H1 (cell line): ENCODE measurements at regions not wholly inside any gene's neighbourhood (a gene's known extent, or its start where the extent isn't known, plus 50 kb on each side); places are given as distances from the start of the nearest gene placed in this dataset.

ENCODE experiments used
- CTCF ChIA-PET: fragments of 300-600 bp; sonication (Branson Sonifier 250); formaldehyde crosslinking; loops from one replicate; lab custom pipeline; 2021; ENCODE audit not compliant: partially characterized antibody; lab: Charles Lee
- POLR2A ChIA-PET: fragments of 300-600 bp; sonication (Branson Sonifier 250); formaldehyde crosslinking; loops from one replicate; lab custom pipeline; 2021; ENCODE audit warnings: inconsistent platforms; ENCODE audit not compliant: partially characterized antibody; lab: Charles Lee
- DNase-seq, 2 experiments: peaks; one replicate each; pipeline versions ENCODE4 v3.0.0 to v3.0.0-alpha.2; 2010 to 2022; ENCODE audit warnings: low spot score in 2 of 2, low read depth in 1 of 2, mixed read lengths in 1 of 2
- FAIRE-seq: peaks from 2 replicates; lab custom pipeline; 2011; peaks lifted over from hg19 to GRCh38; lab: Jason Lieb, UNC
- H2AFZ ChIP-seq: 2 replicates; pipeline ENCODE4 v1.8.1; 2012; ENCODE audit warnings: low read length, inconsistent platforms
- H2AK5ac ChIP-seq: 2 replicates; pipeline ENCODE4 v1.6.1; 2013; ENCODE audit warnings: low read depth, low read length
- H2BK120ac ChIP-seq: replicated peaks from 2 replicates; pipeline ENCODE3; 2013; ENCODE audit warnings: low read depth, low read length, inconsistent platforms
- H2BK12ac ChIP-seq: 2 replicates; pipeline ENCODE4 v1.6.1; 2013; ENCODE audit warnings: low read depth, low read length
- H2BK15ac ChIP-seq: 2 replicates; pipeline ENCODE4 v1.6.1; 2013; ENCODE audit warnings: low read length
- H2BK20ac ChIP-seq: 2 replicates; pipeline ENCODE4 v1.6.1; 2013; ENCODE audit warnings: low read length
- H2BK5ac ChIP-seq: 2 replicates; pipeline ENCODE4 v1.6.1; 2013; ENCODE audit warnings: low read depth, low read length
- H3K14ac ChIP-seq: 2 replicates; pipeline ENCODE4 v1.6.1; 2013; ENCODE audit warnings: inconsistent platforms; ENCODE audit not compliant: insufficient read length
- H3K18ac ChIP-seq: 2 replicates; pipeline ENCODE4 v1.6.1; 2013; ENCODE audit warnings: low read length; ENCODE audit errors: extremely low read depth
- H3K23ac ChIP-seq: 2 replicates; pipeline ENCODE4 v1.6.1; 2013; ENCODE audit warnings: inconsistent platforms; ENCODE audit not compliant: insufficient read length
- H3K23me2 ChIP-seq: 2 replicates; pipeline ENCODE4 v1.6.1; 2013; ENCODE audit warnings: low read depth, low read length
- H3K27ac ChIP-seq: 2 replicates; pipeline ENCODE4 v1.6.1; 2011; ENCODE audit warnings: low read depth, low read length, inconsistent platforms
- H3K27me3 ChIP-seq, 4 experiments: replicated peaks in 1 of 4; 1 replicate in 1 of 4; 2 replicates in 3 of 4; pipeline versions ENCODE4 v1.6.1 to v1.8.1; 2011 to 2013; ENCODE audit warnings: low read length in 3 of 4, mild to moderate bottlenecking in 3 of 4, inconsistent platforms in 2 of 4, mixed read lengths in 2 of 4, moderate library complexity in 1 of 4; ENCODE audit not compliant: control insufficient read depth in 3 of 4, insufficient read depth in 3 of 4; ENCODE audit errors: extremely low read depth in 1 of 4
- H3K36me3 ChIP-seq, 4 experiments: 2 replicates each; pipeline versions ENCODE4 v1.6.1 to v1.8.1; 2011 to 2013; ENCODE audit warnings: mild to moderate bottlenecking in 4 of 4, low read length in 3 of 4, moderate library complexity in 2 of 4, control low read depth in 1 of 4, inconsistent platforms in 1 of 4; ENCODE audit not compliant: insufficient read depth in 4 of 4, control insufficient read depth in 2 of 4
- H3K4ac ChIP-seq: replicated peaks from 2 replicates; pipeline ENCODE3; 2013; ENCODE audit warnings: low read length, low read depth, mixed read lengths, inconsistent platforms; ENCODE audit not compliant: insufficient read length
- H3K4me1 ChIP-seq, 4 experiments: replicated peaks in 1 of 4; 1 replicate in 1 of 4; 2 replicates in 3 of 4; pipeline versions ENCODE4 v1.6.1 to v1.8.1; 2011 to 2013; ENCODE audit warnings: low read length in 3 of 4, inconsistent platforms in 2 of 4, mixed read lengths in 1 of 4; ENCODE audit not compliant: insufficient read depth in 4 of 4, control insufficient read depth in 3 of 4
- H3K4me2 ChIP-seq, 2 experiments: 2 replicates each; pipeline versions ENCODE4 v1.6.1 to v1.8.1; 2011 to 2013; ENCODE audit warnings: low read depth in 2 of 2, low read length in 2 of 2, control low read depth in 1 of 2, inconsistent platforms in 1 of 2, mild to moderate bottlenecking in 1 of 2; ENCODE audit not compliant: insufficient read depth in 1 of 2
- H3K4me3 ChIP-seq, 4 experiments: fragments of 200-600, 300-600 bp in 1 of 4; sonication (generic), shearing (Covaris generic), sonication (Bioruptor Twin) in 1 of 4; 2 replicates each; pipeline versions ENCODE4 v1.5.1 to v1.8.1; 2011 to 2016; ENCODE audit warnings: low read length in 4 of 4, low read depth in 3 of 4, control low read depth in 2 of 4, inconsistent platforms in 2 of 4, mild to moderate bottlenecking in 2 of 4, mixed read lengths in 1 of 4, moderate library complexity in 1 of 4; ENCODE audit not compliant: insufficient read depth in 2 of 4; ENCODE audit errors: extremely low read depth in 1 of 4
- H3K56ac ChIP-seq: replicated peaks from 2 replicates; pipeline ENCODE3; 2013; ENCODE audit warnings: low read depth, mild to moderate bottlenecking, mixed read lengths, low read length, inconsistent platforms; ENCODE audit not compliant: insufficient read length
- H3K79me1 ChIP-seq: 2 replicates; pipeline ENCODE4 v1.6.1; 2013; ENCODE audit warnings: low read depth, low read length, control low read depth
- H3K79me2 ChIP-seq, 2 experiments: 2 replicates each; pipeline versions ENCODE4 v1.6.1 to v1.8.1; 2012 to 2013; ENCODE audit warnings: low read length in 2 of 2, mild to moderate bottlenecking in 2 of 2, inconsistent platforms in 1 of 2; ENCODE audit not compliant: insufficient read depth in 2 of 2, control insufficient read depth in 1 of 2
- H3K9ac ChIP-seq, 4 experiments: replicated peaks in 1 of 4; 1 replicate in 1 of 4; 2 replicates in 3 of 4; pipeline versions ENCODE4 v1.6.1 to v1.8.1; 2011 to 2013; ENCODE audit warnings: low read depth in 3 of 4, low read length in 3 of 4, control low read depth in 2 of 4, mild to moderate bottlenecking in 2 of 4, moderate library complexity in 2 of 4, inconsistent platforms in 1 of 4; ENCODE audit errors: extremely low read depth in 1 of 4
- H3K9me3 ChIP-seq, 2 experiments: 2 replicates each; pipeline versions ENCODE4 v1.6.1 to v1.8.1; 2012 to 2013; ENCODE audit warnings: mild to moderate bottlenecking in 2 of 2, moderate library complexity in 2 of 2, control low read depth in 1 of 2, inconsistent platforms in 1 of 2, low read depth in 1 of 2, low read length in 1 of 2, mixed read lengths in 1 of 2; ENCODE audit not compliant: insufficient read depth in 2 of 2
- H4K20me1 ChIP-seq, 2 experiments: replicated peaks in 1 of 2; 2 replicates each; pipeline versions ENCODE3 to v1.8.1; 2011 to 2013; ENCODE audit warnings: inconsistent platforms in 2 of 2, low read length in 2 of 2, mild to moderate bottlenecking in 1 of 2; ENCODE audit not compliant: insufficient read depth in 2 of 2, control insufficient read depth in 1 of 2
- H4K5ac ChIP-seq: 2 replicates; pipeline ENCODE4 v1.6.1; 2013; ENCODE audit warnings: low read length, low read depth, mixed read lengths, inconsistent platforms; ENCODE audit not compliant: insufficient read length
- H4K8ac ChIP-seq: 2 replicates; pipeline ENCODE4 v1.8.0; 2013; ENCODE audit warnings: mild to moderate bottlenecking, moderate library complexity, low read length, inconsistent platforms; ENCODE audit not compliant: insufficient read depth; ENCODE audit errors: extremely low read depth
- H4K91ac ChIP-seq: replicated peaks from 2 replicates; pipeline ENCODE3; 2013; ENCODE audit warnings: low read length, mixed read lengths, inconsistent platforms; ENCODE audit not compliant: insufficient read length
- CHD2 ChIP-seq: IDR thresholded peaks from 2 replicates; pipeline ENCODE4 v1.6.1; 2012; ENCODE audit warnings: low read length, improper control_type of control experiment
- CTCF ChIP-seq, 3 experiments: IDR thresholded peaks; 1 replicate in 2 of 3; 2 replicates in 1 of 3; pipeline versions ENCODE4 v1.5.1 to v1.6.1; 2011; ENCODE audit warnings: low read length in 3 of 3, mild to moderate bottlenecking in 3 of 3, inconsistent platforms in 2 of 3, low read depth in 1 of 3, moderate library complexity in 1 of 3; ENCODE audit not compliant: insufficient read depth in 1 of 3; ENCODE audit errors: control extremely low read depth in 1 of 3
- GTF2F1 ChIP-seq: IDR thresholded peaks from 2 replicates; pipeline ENCODE4 v1.6.1; 2012; ENCODE audit warnings: low read depth, low read length, improper control_type of control experiment, borderline replicate concordance
- HDAC6 ChIP-seq: IDR thresholded peaks from one replicate; pipeline ENCODE4 v1.7.1; 2012; ENCODE audit warnings: low read depth, mild to moderate bottlenecking, inconsistent platforms, low read length, moderate library complexity
- TAF1 ChIP-seq: IDR thresholded peaks from 2 replicates; pipeline ENCODE4 v1.6.1; 2011; ENCODE audit warnings: mild to moderate bottlenecking, low read depth, low read length
- WGBS, 2 experiments: shearing (Covaris generic) in 1 of 2; methylation state at CpG; one replicate each; pipeline versions ENCODE4 v1.1.6 to v1.1.7; 2013 to 2015; ENCODE audit warnings: low lambda C conversion rate in 2 of 2, mixed read lengths in 2 of 2, inconsistent platforms in 1 of 2, low coverage in 1 of 2, missing lambda C conversion rate in 1 of 2; ENCODE audit not compliant: insufficient replicate concordance in 2 of 2, insufficient coverage in 1 of 2, insufficient read length in 1 of 2; ENCODE audit errors: extremely low coverage in 1 of 2, missing lambda C conversion rate in 1 of 2; 5-methylcytosine and 5-hydroxymethylcytosine counted together

DNA sequence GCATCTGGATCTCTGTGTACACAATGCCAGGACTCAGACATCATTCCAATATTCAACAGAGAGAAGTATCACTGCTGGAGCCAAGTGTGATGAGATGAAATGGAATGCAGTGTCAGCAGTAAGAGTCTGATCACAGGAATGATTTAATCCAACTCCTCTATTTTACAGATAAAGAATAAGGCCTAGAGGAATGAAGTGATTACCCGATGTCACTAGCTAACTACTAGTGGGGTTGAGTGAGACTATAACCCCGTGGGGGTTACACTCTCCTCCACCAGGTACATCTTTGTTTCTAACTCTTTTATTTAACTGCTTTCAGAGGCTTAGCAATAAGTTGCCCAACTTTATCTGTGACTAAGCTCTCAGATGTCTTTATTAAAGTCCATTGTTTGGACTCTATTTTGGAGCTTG, 94.2 kb upstream of the FAT3 start:
- Histone ChIP-seq H3K36me3 (no peaks in the 10 kb centered on the region), H2BK15ac (no peak overlapping the region), H3K9me3 (no peaks in the 10 kb centered on the region), H3K4me2 (no peak overlapping the region), H4K91ac (no peak overlapping the region), H3K27me3 (peaks cover 0 to 1% (median 0%) of the 10 kb centered on the region in 4 experiments; a peak in 1 of 7 replicates), H3K18ac (no peak overlapping the region), H2AFZ (no peak overlapping the region), H2AK5ac (no peak overlapping the region), H3K14ac (no peak overlapping the region), H3K27ac (no peak overlapping the region), H2BK12ac (no peak overlapping the region), H3K23ac (no peak overlapping the region), H3K56ac (no peak overlapping the region), H3K79me2 (no peaks in the 10 kb centered on the region), H2BK5ac (no peak overlapping the region), H3K4me1 (no peaks in the 10 kb centered on the region), H3K4ac (no peak overlapping the region), H4K5ac (no peak overlapping the region), H2BK20ac (no peak overlapping the region), H3K23me2 (no peaks in the 10 kb centered on the region), H3K9ac (no peak overlapping the region), H2BK120ac (no peak overlapping the region), H3K79me1 (no peaks in the 10 kb centered on the region), H3K4me3 (no peak overlapping the region), H4K8ac (no peak overlapping the region), H4K20me1 (no peaks in the 10 kb centered on the region)
- FAIRE-seq (no peak), DNase-seq (no peak)
- ChIA-PET CTCF (interaction anchor here (0.6 to 1.5 kb wide), 5 partner anchors 9 to 756 kb away, joined by 3 to 4 read pairs (median 3); no protein-coding TSS in a partner anchor), POLR2A (no interaction called here)
- WGBS, 2 experiments = 47% methylated on average over 2 of the region's 2 CpGs; no CpG with 5 or more reads in 1 of the 2 experiments
- TF ChIP-seq CHD2 = no peak
- no peak for TF ChIP-seq TAF1
- no peak for TF ChIP-seq GTF2F1
- TF ChIP-seq HDAC6 = no peak
- TF ChIP-seq CTCF (IDR thresholded peaks at IDR 0.05; ENCODE audit: control extremely low read depth in 1 of 3, insufficient read depth in 1 of 3, low read depth in 1 of 3, low read length in 3 of 3) = no peak
